ENCODE measurements at regions not wholly inside any gene's neighbourhood (a gene's known extent, or its start where the extent isn't known, plus 50 kb on each side); places are given as distances from the start of the nearest gene placed in this dataset.

- no peak for TF ChIP-seq EZH2 (IDR thresholded peaks at IDR 0.05; ENCODE audit: borderline replicate concordance)
- TF ChIP-seq EZH2phosphoT487 (IDR thresholded peaks at IDR 0.05; ENCODE audit: low read depth, severe bottlenecking, unreplicated experiment): no peak
These were observed 233.4 kb upstream of the RGMB start for GRCh38 chr5:98540056-98540455.
